NT2/D1 (cell line): ENCODE measurements at regions not wholly inside any gene's neighbourhood (a gene's known extent, or its start where the extent isn't known, plus 50 kb on each side); places are given as distances from the start of the nearest gene placed in this dataset.

Experiments used
- DNase-seq: peaks from one replicate; pipeline ENCODE4 v3.0.0-alpha.2; 2011; ENCODE audit warnings: low read depth, low spot score
- H3K27me3 ChIP-seq: 2 replicates; pipeline ENCODE4 v1.6.0; 2011; ENCODE audit warnings: mild to moderate bottlenecking; ENCODE audit not compliant: insufficient read length, insufficient read depth
- H3K36me3 ChIP-seq: 2 replicates; pipeline ENCODE4 v1.6.1; 2011; ENCODE audit warnings: mild to moderate bottlenecking, low read length, mixed read lengths; ENCODE audit not compliant: insufficient read depth, insufficient read length
- H3K4me1 ChIP-seq: 2 replicates; pipeline ENCODE4 v1.5.1; 2011; ENCODE audit not compliant: insufficient read depth, insufficient read length
- H3K4me3 ChIP-seq: 2 replicates; pipeline ENCODE4 v1.5.1; 2011; ENCODE audit warnings: low read depth; ENCODE audit not compliant: insufficient read length
- H3K9ac ChIP-seq: 2 replicates; pipeline ENCODE4 v1.6.0; 2011; ENCODE audit warnings: low read depth; ENCODE audit not compliant: insufficient read length
- H3K9me3 ChIP-seq: 2 replicates; pipeline ENCODE4 v1.5.1; 2011; ENCODE audit warnings: mild to moderate bottlenecking, low read length; ENCODE audit not compliant: insufficient read depth
- SUZ12 ChIP-seq: IDR thresholded peaks from 2 replicates; pipeline ENCODE4 v1.6.1; 2011; ENCODE audit not compliant: insufficient read length, insufficient read depth; ENCODE audit errors: extremely low read depth
- YY1 ChIP-seq: IDR thresholded peaks from 2 replicates; pipeline ENCODE4 v1.6.1; 2011; ENCODE audit not compliant: insufficient read length, insufficient read depth
- ZNF274 ChIP-seq: IDR thresholded peaks from 2 replicates; pipeline ENCODE4 v1.6.1; 2011; ENCODE audit warnings: mild to moderate bottlenecking, low read depth, low read length

GRCh38 chr1:162944974-162945674 is 84.1 kb upstream of the CCDC190 start:
- Histone ChIP-seq H3K27me3 (no peaks in the 10 kb centered on the region), H3K9ac (no peak overlapping the region), H3K9me3 (no peaks in the 10 kb centered on the region), H3K4me3 (no peak overlapping the region), H3K4me1 (no peaks in the 10 kb centered on the region), H3K36me3 (no peaks in the 10 kb centered on the region)
- no peak for DNase-seq
- no peak for TF ChIP-seq SUZ12
- no peak for TF ChIP-seq YY1
- TF ChIP-seq ZNF274 = no peak

- Histone ChIP-seq H3K4me1 (no peaks in the 10 kb centered on the region), H3K27me3 (no peaks in the 10 kb centered on the region), H3K9me3 (no peaks in the 10 kb centered on the region), H3K36me3 (no peaks in the 10 kb centered on the region), H3K9ac (no peak overlapping the region), H3K4me3 (no peak overlapping the region)
- no peak for DNase-seq
- TF ChIP-seq SUZ12 (no peak), ZNF274 (no peak), YY1 (no peak)
These were observed 82.6 kb upstream of the CCDC190 start for GRCh38 chr1:162943622-162944021.

DNA sequence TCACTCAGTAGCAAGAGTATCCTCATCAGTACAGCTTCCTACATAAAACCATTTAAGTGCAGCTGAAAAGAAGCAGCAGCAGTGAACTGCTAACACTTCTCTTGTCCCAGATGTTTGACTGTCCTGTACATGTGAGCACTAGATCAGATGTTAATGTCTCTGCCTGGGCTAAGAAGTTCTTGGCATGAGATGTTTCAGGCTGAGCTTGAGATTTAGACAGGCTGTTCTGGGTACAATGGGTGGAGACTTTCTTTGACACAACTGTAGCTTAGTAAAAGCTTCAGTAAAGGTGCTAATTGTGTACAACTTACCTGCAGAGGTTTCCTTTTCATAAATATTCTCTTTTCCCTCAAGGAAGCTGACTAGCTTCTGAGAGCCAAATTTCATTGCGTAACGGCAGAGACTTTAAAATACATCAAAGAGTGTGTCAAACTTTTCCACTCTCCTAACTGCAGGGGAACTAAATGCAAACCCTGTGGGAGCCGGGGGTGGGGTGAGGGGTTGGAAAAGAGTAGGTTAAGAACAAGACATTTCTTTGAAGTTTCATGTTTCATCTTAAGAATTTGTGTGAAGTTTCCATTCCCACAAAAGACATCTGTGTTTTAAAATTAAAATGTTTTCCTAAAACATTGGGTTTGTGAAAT is 82.1 kb upstream of the CCDC190 start:
- Histone ChIP-seq H3K36me3 (no peaks in the 10 kb centered on the region), H3K9ac (no peak overlapping the region), H3K4me3 (no peak overlapping the region), H3K9me3 (no peaks in the 10 kb centered on the region), H3K27me3 (no peaks in the 10 kb centered on the region), H3K4me1 (no peaks in the 10 kb centered on the region)
- no peak for TF ChIP-seq SUZ12
- TF ChIP-seq ZNF274 = no peak
- no peak for TF ChIP-seq YY1
- no peak for DNase-seq

GRCh38 chr1:162941024-162941423 is 80.0 kb upstream of the CCDC190 start:
- H3K9ac ChIP-seq = no peak overlapping the region
- H3K27me3 ChIP-seq = no peaks in the 10 kb centered on the region
- no peak for DNase-seq
- no peaks in the 10 kb centered on the region for H3K4me1 ChIP-seq
- H3K36me3 ChIP-seq = no peaks in the 10 kb centered on the region
- H3K9me3 ChIP-seq = no peaks in the 10 kb centered on the region
- TF ChIP-seq ZNF274 (no peak), YY1 (no peak), SUZ12 (no peak)
- no peak overlapping the region for H3K4me3 ChIP-seq

- TF ChIP-seq ZNF274 = no peak
- TF ChIP-seq SUZ12 = no peak
- no peak for TF ChIP-seq YY1
- H3K36me3 ChIP-seq = no peaks in the 10 kb centered on the region
- no peaks in the 10 kb centered on the region for H3K4me1 ChIP-seq
- DNase-seq = no peak
- H3K27me3 ChIP-seq = no peaks in the 10 kb centered on the region
- no peak overlapping the region for H3K9ac ChIP-seq
- no peaks in the 10 kb centered on the region for H3K9me3 ChIP-seq
- H3K4me3 ChIP-seq = no peak overlapping the region
These were observed 78.1 kb upstream of the CCDC190 start for GRCh38 chr1:162939035-162939434.

- TF ChIP-seq ZNF274 = no peak
- no peak for TF ChIP-seq YY1
- TF ChIP-seq SUZ12 = no peak
- no peaks in the 10 kb centered on the region for H3K9me3 ChIP-seq
- H3K27me3 ChIP-seq = no peaks in the 10 kb centered on the region
- no peaks in the 10 kb centered on the region for H3K4me1 ChIP-seq
- H3K4me3 ChIP-seq = no peak overlapping the region
- no peak for DNase-seq
- H3K36me3 ChIP-seq = no peaks in the 10 kb centered on the region
- no peak overlapping the region for H3K9ac ChIP-seq
These were observed 76.9 kb upstream of the CCDC190 start for GRCh38 chr1:162937716-162938395.

- H3K9ac ChIP-seq = no peak overlapping the region
- H3K27me3 ChIP-seq = no peaks in the 10 kb centered on the region
- no peaks in the 10 kb centered on the region for H3K9me3 ChIP-seq
- no peak for DNase-seq
- no peak overlapping the region for H3K4me3 ChIP-seq
- TF ChIP-seq YY1 (no peak), SUZ12 (no peak), ZNF274 (no peak)
- no peaks in the 10 kb centered on the region for H3K4me1 ChIP-seq
- H3K36me3 ChIP-seq = no peaks in the 10 kb centered on the region
These were observed 70.1 kb upstream of the CCDC190 start for GRCh38 chr1:162930976-162931560.
